ENCODE measurements at regions not wholly inside any gene's neighbourhood (a gene's known extent, or its start where the extent isn't known, plus 50 kb on each side); places are given as distances from the start of the nearest gene placed in this dataset.

DNA sequence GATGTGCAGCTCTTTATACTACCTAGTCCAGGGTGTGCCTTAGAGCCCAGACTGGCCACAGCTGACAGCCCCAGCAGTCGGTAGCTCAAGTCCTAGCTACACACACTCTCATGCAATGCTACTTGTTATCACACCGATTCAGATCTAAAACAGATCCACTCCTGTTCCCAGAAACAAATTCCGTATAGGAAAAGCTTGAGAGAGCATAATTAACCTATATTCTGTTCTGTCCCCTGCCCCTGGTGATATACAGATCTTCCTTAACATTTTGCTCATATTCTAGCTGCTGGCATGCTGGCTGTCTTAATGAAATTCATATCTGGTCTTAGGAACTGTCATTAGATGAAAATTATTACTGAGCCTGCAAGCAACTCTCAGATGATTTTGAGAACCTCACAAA lies 204.3 kb downstream of the SOX2 start:
- no peak overlapping the region for H2AFZ ChIP-seq (ENCODE audit: low read depth, low read length)
- H4K20me1 ChIP-seq (replicated peaks; ENCODE audit: control insufficient read depth, extremely low read depth, insufficient read depth, low read length), result no peaks in the 10 kb centered on the region
- no peak overlapping the region for H3K27ac ChIP-seq (ENCODE audit: insufficient read depth, low read depth, low read length)
- no peak overlapping the region for H3K9ac ChIP-seq (replicated peaks; ENCODE audit: extremely low read depth, insufficient read depth, low read length)
- no peaks in the 10 kb centered on the region for H3K9me3 ChIP-seq (replicated peaks; ENCODE audit: control insufficient read depth, insufficient read depth, low read length)
- no peak for DNase-seq (ENCODE audit: low read depth, low spot score)
- H3K79me2 ChIP-seq (ENCODE audit: control insufficient read depth, insufficient read depth, low read length), result no peaks in the 10 kb centered on the region
- no peak overlapping the region for H3K4me2 ChIP-seq (ENCODE audit: insufficient read depth, low read length)
- TF ChIP-seq MYC (IDR thresholded peaks at IDR 0.05; ENCODE audit: low read depth, low read length), result no peak
- no peak for TF ChIP-seq FOS (IDR thresholded peaks at IDR 0.05; ENCODE audit: borderline replicate concordance, insufficient read depth, low read length)
- no peak for TF ChIP-seq POLR2A (IDR thresholded peaks at IDR 0.05; ENCODE audit: low read depth, low read length)
- TF ChIP-seq POLR2AphosphoS5 (IDR thresholded peaks at IDR 0.05; ENCODE audit: insufficient read depth, low read depth, low read length), result no peak
- TF ChIP-seq, protein P1, sequence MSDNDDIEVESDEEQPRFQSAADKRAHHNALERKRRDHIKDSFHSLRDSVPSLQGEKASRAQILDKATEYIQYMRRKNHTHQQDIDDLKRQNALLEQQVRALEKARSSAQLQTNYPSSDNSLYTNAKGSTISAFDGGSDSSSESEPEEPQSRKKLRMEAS (IDR thresholded peaks at IDR 0.05; ENCODE audit: insufficient read depth, insufficient read length), result no peak
- TF ChIP-seq GATA2 (IDR thresholded peaks at IDR 0.05; ENCODE audit: insufficient read depth, insufficient read length, low read depth, low read length), result no peak
- no peaks in the 10 kb centered on the region for H3K36me3 ChIP-seq (ENCODE audit: control insufficient read depth in 2 of 2, extremely low read depth in 1 of 2, insufficient read depth in 2 of 2, low read length in 2 of 2)
- no peaks in the 10 kb centered on the region for H3K9me1 ChIP-seq (replicated peaks; ENCODE audit: control insufficient read depth, extremely low read depth, insufficient read depth, low read length)
- CTCF ChIA-PET, result interaction anchor here (0.6 kb wide), 1 partner anchor 1839 kb away, joined by 3 read pairs; no protein-coding TSS in a partner anchor
- H3K4me1 ChIP-seq (ENCODE audit: control insufficient read depth, extremely low read depth, insufficient read depth, low read length), result no peaks in the 10 kb centered on the region
- no peak for FAIRE-seq
- H3K4me3 ChIP-seq (replicated peaks in 1 of 3; ENCODE audit: insufficient read depth in 1 of 3, low read depth in 1 of 3, low read length in 3 of 3), result no peak overlapping the region
- dilution Hi-C loops (cut with MboI; ENCODE audit: extremely low pct_ligation_motif_present, low sequenced_read_pairs), result no loop called here
- POLR2A ChIA-PET, result no interaction called here
- no TSS peak for BruUV-seq (replicated peaks)
- intact Hi-C loops (cut with micrococcal nuclease), result no loop called here
- no peaks in the 10 kb centered on the region for H3K27me3 ChIP-seq (ENCODE audit: control insufficient read depth in 2 of 2, insufficient read depth in 2 of 2, low read length in 2 of 2)

DNA sequence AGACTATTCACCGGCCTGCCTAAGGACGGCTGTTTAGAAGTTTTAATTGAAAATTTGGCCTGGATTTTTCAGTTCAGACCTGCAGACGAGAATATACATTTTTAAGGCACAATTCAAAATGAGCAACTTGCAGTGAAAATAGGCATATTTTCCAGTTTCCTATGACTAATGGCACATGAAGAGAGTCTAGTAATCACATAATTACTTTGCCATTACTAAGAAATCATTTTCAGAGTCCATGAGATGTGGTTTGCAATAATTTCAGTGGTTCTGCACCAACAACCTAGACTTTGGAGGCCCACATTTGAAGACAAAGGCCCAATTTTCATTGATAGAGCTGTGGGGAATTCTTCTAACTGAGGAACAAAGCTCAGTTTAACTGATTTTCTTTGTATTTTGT lies 205.3 kb downstream of the SOX2 start:
- Histone ChIP-seq H2AFZ (ENCODE audit: low read depth, low read length) (no peak overlapping the region), H3K36me3 (ENCODE audit: control insufficient read depth in 2 of 2, extremely low read depth in 1 of 2, insufficient read depth in 2 of 2, low read length in 2 of 2) (no peaks in the 10 kb centered on the region), H3K9me1 (replicated peaks; ENCODE audit: control insufficient read depth, extremely low read depth, insufficient read depth, low read length) (no peaks in the 10 kb centered on the region), H3K4me1 (ENCODE audit: control insufficient read depth, extremely low read depth, insufficient read depth, low read length) (no peaks in the 10 kb centered on the region), H4K20me1 (replicated peaks; ENCODE audit: control insufficient read depth, extremely low read depth, insufficient read depth, low read length) (no peaks in the 10 kb centered on the region), H3K79me2 (ENCODE audit: control insufficient read depth, insufficient read depth, low read length) (no peaks in the 10 kb centered on the region), H3K4me2 (ENCODE audit: insufficient read depth, low read length) (no peak overlapping the region), H3K9me3 (replicated peaks; ENCODE audit: control insufficient read depth, insufficient read depth, low read length) (no peaks in the 10 kb centered on the region), H3K27ac (ENCODE audit: insufficient read depth, low read depth, low read length) (no peak overlapping the region), H3K4me3 (replicated peaks in 1 of 3; ENCODE audit: insufficient read depth in 1 of 3, low read depth in 1 of 3, low read length in 3 of 3) (no peak overlapping the region), H3K9ac (replicated peaks; ENCODE audit: extremely low read depth, insufficient read depth, low read length) (no peak overlapping the region), H3K27me3 (ENCODE audit: control insufficient read depth in 2 of 2, insufficient read depth in 2 of 2, low read length in 2 of 2) (no peaks in the 10 kb centered on the region)
- BruUV-seq (replicated peaks), result no TSS peak
- TF ChIP-seq JUN (IDR thresholded peaks at IDR 0.05; ENCODE audit: borderline replicate concordance, insufficient read depth, insufficient read length, low read depth) (no peak), POLR2AphosphoS5 (IDR thresholded peaks at IDR 0.05; ENCODE audit: insufficient read depth, low read depth, low read length) (no peak), POLR2A (IDR thresholded peaks at IDR 0.05; ENCODE audit: low read depth, low read length) (no peak), GATA2 (IDR thresholded peaks at IDR 0.05; ENCODE audit: insufficient read depth, insufficient read length, low read depth, low read length) (no peak), MYC (IDR thresholded peaks at IDR 0.05; ENCODE audit: low read depth, low read length) (no peak), EZH2 (IDR thresholded peaks at IDR 0.05; ENCODE audit: borderline replicate concordance, low read depth, low read length, severe bottlenecking) (no peak), FOS (IDR thresholded peaks at IDR 0.05; ENCODE audit: borderline replicate concordance, insufficient read depth, low read length) (no peak)
- TF ChIP-seq, protein P1 (IDR thresholded peaks at IDR 0.05; ENCODE audit: insufficient read depth, insufficient read length), result no peak
- TF ChIP-seq, protein P2, sequence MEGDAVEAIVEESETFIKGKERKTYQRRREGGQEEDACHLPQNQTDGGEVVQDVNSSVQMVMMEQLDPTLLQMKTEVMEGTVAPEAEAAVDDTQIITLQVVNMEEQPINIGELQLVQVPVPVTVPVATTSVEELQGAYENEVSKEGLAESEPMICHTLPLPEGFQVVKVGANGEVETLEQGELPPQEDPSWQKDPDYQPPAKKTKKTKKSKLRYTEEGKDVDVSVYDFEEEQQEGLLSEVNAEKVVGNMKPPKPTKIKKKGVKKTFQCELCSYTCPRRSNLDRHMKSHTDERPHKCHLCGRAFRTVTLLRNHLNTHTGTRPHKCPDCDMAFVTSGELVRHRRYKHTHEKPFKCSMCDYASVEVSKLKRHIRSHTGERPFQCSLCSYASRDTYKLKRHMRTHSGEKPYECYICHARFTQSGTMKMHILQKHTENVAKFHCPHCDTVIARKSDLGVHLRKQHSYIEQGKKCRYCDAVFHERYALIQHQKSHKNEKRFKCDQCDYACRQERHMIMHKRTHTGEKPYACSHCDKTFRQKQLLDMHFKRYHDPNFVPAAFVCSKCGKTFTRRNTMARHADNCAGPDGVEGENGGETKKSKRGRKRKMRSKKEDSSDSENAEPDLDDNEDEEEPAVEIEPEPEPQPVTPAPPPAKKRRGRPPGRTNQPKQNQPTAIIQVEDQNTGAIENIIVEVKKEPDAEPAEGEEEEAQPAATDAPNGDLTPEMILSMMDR (IDR thresholded peaks at IDR 0.05; ENCODE audit: extremely low read depth in 1 of 2, insufficient read depth in 1 of 2, low read depth in 1 of 2, low read length in 2 of 2), result no peak
- CTCF ChIA-PET, result no interaction called here
- intact Hi-C loops (cut with micrococcal nuclease), result no loop called here
- FAIRE-seq, result no peak
- dilution Hi-C loops (cut with MboI; ENCODE audit: extremely low pct_ligation_motif_present, low sequenced_read_pairs), result no loop called here
- no peak for DNase-seq (ENCODE audit: low read depth, low spot score)
- POLR2A ChIA-PET, result no interaction called here
